HS-5 (cell line): ENCODE measurements at regions not wholly inside any gene's neighbourhood (a gene's known extent, or its start where the extent isn't known, plus 50 kb on each side); places are given as distances from the start of the nearest gene placed in this dataset.
"Not testable (repeated sequence)": the region's sequence is repeated elsewhere in the genome, so short reads cannot be mapped to it uniquely, and the experiment has no call there.

Experiments
- DNase-seq: peaks from one replicate; pipeline ENCODE4 v3.0.0-alpha.2; 2012; ENCODE audit warnings: low read depth

DNA sequence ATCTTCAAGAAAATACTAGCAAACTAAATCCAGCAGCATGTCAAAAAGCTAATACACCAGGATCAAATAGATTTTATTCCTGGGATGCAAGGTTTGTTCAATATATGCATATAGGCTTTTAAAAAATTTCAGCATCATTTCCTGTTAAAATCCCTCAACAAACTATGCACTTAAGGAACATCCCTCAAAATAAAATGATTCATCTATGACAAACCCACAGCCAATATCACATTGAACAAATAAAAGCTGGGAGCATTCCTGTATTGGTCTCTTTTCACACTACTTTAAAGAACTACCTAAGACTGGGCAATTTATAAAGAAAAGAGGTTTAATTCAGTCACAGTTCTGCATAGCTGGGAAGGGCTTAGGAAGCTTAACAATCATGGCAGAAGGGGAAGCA, 726.7 kb downstream of the GRXCR1 start:
- peak; percentile 9 for DNase-seq

DNA sequence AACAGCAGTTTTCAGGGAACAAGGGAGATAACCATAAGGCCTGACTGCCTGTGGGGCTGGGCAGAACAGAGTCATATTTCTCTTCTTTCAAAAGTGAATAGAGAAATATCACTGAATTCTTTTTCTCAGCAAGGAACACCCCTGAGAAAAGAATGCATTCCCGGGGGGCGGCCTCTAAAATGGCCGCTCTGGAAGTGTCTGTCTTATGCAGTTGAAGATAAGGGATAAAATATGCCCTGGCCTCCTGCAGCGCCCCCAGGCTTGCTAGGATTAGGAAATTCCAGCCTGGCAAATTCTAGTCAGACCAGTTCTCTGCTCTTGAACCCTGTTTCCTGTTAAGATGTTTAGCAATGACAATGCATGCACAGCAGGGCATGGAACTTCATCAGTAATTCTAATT, 745.4 kb downstream of the GRXCR1 start:
- not testable (repeated sequence) for DNase-seq

DNA sequence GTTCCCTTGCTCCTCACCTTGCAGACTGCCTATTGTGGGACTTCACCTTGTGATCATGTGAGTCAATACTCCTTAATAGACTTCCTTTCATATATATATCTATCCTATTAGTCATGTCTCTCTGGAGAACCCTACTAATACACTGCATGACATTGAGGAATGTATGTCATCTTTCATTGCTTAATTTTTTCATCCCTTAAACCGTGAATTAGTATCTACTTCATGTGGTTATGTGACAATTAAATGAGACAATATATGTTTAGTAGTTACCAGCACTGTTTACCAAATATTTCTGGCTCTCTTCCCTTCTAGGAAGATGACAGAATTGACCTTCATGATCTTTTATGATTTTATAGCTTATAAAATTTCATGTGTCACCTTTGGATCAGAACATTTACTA, 759.5 kb downstream of the GRXCR1 start:
- no peak for DNase-seq

GRCh38 chr4:43659547-43659946, 767.0 kb downstream of the GRXCR1 start:
- not testable (repeated sequence) for DNase-seq

DNA sequence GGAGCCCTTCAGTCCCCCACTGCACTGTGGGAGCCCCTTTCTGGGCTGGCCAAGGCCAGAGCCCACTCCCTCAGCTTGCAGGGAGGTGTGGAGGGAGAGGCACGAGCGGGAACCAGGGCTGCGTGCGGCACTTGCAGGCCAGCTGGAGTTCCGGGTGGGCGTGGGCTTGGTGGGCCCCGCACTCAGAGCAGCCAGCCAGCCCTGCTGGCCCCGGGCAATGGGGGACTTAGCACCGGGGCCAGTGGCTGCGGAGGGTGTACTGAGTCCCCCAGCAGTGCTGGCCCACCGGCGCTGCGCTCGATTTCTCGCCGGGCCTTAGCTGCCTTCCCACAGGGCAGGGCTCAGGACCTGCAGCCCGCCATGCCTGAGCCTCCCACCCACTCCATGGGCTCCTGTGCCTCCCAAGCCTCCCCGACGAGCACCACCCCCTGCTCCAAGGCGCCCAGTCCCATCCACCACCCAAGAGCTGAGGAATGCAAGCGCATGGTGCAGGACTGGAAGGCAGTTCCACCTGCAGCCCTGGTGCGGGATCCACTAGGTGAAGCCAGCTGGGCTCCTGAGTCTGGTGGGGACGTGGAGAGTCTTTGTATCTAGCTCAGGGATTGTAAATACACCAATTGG, 776.2 kb downstream of the KCTD8 start:
- not testable (repeated sequence) for DNase-seq

DNA sequence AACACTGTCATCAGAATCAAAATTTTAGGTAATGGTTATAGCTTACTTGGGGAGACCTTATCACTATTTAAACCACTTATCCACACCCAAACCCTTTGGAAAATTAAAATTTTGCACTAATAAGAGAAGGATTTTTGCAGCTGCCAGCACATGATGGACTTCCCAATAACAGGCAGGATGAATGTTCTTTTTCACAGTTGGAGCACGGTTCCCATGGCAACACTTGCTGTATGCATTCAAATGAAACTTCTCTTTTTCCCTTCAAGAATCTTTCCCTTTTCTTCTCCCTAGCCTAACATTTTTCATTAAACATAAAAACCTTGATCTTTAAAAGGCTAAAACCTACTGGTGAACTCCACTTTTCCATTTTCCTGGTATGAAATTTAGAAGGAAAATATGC, 768.2 kb downstream of the KCTD8 start:
- DNase-seq = no peak

DNA sequence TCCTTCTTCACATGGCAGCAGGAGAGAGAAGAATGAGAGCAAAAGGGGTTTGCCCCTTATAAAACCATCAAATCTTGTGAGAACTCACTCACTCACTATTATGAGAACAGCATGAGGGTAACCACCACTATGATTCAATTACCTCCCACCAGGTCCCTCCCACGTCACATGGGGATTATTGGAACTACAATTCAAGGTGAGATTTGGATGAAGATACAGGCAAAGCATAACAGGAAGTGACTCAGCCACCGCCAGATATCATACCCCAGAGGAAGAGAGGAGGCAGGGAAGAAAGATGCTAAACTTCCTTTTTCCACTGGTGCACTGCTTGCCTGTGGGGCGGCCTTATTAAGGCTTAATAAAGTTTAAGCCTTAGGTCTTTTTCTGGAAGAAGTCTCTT, 766.1 kb downstream of the KCTD8 start:
- DNase-seq = no peak

DNA sequence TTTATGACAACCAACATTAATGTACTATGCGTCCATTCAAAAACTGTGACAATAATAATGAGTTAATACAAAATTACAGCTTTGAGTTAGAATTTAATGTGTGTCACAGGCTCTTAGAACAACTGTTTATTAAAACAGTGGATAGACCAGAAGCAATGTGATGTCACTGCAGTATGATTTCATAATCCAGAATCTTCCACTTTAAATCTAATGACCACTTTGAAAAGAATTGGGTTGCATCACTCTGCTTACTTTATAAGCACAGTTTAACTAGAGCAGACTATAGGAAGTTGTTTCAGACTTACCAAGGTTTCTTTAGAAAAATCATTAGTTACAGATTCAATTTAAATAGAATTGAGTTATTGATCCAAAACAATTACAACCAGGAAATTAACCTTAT, 758.5 kb downstream of the KCTD8 start:
- no peak for DNase-seq

DNA sequence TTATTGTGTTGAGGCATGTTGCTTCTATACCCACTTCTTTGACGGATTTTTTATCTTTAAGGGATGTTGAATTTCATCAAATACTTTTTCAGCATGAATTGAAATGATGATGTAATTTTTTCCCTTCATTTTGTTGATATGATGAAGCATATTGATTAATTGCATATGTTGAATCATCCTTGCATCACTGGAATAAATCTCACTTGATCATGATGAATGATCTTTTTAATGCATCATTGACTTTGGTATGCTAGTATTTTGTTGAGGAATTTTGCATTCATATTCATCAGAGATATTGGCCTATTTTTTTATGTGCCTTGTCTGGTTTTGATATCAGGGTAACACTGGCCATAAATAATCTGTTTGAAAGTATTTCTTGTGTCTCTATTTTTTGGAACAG, 754.7 kb downstream of the KCTD8 start:
- no peak for DNase-seq

DNA sequence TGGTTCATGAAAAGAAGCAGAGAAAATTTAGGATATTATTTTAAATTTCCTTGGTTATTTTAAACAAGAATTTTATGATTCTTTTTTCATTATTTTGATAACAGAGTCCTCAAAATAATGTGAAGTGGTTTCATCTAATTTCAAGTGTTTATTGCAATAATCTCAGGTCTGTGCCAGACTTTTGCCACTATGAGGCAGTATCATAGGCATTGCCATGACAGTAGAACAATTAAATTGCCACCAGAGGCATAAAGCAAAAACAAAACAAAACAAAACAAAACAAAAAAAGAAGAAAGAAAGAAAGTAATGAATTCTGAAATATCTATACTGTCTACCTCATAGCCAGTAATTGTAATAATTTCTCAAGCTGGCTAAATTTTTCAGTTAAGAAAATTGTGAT, 739.2 kb downstream of the KCTD8 start:
- no peak for DNase-seq

GRCh38 chr4:43716721-43717395, 731.8 kb downstream of the KCTD8 start:
- no peak for DNase-seq

- no peak for DNase-seq
Measured at GRCh38 chr4:43718369-43718768, 730.2 kb downstream of the KCTD8 start.

DNA sequence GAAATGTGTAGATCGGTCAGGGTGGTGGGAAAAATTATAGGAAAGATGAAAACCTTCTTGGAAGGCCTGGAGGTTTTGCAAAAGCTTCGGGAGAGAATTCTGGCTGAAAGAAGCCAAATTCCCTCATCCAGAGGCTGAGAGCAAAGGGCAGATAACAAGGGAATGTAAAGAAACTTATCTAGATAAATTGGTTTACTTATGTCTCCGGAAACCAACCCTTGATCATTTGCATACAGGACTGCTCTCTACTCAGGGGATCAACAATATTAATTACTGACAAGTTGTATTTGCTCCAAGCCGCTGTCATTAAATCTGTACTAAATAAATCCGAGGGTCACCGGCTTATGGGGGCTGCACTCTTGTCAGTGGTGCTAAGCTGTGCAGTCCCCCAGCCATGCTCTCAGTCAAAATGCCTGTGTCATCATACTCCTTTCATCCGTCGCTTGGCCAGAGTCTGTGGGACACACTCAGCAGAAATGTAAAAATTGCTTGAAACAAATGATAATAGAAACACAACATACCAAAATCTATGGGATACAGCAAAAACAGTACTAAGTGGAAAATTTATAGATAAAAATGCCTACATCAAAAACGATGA, 715.7 kb downstream of the KCTD8 start:
- no peak for DNase-seq

- DNase-seq = no peak
Measured at GRCh38 chr4:43742083-43742482, 706.5 kb downstream of the KCTD8 start.

DNA sequence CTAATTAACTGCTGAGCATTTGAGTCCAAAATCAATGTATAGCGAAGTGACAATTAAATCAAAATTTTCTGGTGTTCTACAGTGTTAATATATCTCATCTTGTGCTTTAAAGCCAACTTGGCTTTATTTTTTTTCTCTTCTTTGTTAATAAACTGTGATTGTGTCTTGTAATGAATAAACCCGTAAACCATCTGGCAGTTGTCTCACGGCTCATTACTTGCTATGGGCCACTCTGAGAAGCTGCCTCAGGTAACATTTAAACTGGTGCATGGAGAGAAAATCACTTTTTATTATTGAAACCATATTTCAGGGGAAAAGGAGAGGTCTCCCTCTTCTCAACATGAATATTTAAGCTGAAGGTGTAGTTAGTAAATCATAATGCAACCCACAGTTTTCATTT, 694.0 kb downstream of the KCTD8 start:
- DNase-seq = no peak

DNA sequence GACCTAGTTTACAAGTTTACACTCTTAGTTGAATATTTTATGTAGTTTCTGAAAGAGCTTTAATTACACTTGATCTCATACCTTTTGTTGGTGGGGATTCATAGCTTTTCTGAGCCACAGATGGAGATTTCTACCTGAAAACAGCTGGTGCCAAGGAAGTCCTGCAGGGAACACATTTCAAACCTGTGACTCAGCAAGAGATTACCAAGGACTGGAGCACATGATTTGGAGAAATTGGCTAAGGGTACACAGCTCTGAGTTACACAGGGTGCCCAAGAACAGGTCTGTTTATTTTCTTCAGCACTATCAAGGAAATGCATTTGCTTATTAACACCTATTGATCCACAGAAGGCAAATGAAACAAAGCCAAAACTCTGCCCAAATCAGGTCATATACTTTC, 691.5 kb downstream of the KCTD8 start:
- DNase-seq = peak; percentile 14

DNA sequence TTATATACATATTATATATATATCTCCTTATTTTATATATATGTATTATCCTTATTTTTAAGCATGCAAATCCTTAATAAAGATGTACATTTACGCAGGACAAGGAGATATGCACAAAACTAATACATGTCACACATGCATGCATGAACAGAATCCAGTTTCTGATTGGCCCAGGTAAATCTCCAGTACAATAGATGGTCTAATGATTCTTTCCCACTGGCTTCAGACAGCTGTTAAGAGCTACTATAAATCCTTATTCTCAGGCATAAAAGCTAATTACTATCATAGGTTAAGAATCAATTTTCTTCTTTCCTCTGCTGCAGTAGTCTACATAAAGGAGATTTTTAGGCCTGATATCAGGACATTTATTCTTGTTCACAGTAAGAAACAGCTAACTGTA, 689.8 kb downstream of the KCTD8 start:
- DNase-seq = no peak

DNA sequence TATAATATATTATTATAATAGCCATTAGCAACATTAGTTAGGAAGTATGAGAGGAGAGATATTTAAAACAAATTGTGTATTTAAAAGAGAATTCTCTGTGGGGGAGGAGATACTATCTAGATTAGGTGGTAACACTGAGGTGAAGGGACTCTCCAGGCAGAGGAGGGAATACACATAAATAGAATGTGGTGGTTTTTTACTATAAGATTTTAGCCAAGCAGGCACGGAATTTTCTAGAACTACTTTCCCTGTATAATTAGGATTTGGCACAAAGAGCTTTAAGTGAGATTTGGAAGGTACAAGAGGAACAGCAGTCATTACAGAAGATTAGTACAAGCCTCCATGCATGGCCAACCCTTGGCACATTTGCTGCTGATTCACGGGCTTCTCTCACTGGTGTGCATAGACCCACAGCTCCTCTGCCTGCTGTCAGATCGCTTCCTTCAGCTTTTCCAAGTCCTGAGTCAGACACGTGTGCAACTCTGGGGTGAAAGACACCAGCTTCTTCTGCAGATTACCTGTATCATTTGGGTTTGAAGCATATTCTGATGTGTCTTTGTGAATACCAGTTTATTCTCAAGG, 685.5 kb downstream of the KCTD8 start:
- no peak for DNase-seq

DNA sequence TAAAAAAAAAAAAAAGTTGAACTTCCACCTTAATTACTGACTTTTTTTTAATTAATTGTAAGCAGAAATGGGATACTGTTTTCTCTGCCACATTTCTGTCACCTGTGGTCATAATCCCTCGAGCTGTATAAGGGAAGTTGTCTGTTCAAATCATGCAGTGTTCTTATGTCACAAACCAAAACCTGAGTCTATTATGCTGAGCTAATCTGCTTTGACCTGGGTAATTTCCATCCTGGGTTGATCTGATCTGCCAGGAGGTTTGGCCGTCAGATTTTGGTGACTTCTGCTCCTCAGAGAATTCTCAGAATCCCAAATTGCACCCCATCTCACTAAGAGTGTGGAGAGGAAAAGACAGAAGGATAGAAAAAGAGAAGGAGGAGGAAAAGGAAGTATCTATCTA, 683.1 kb downstream of the KCTD8 start:
- DNase-seq = no peak

GRCh38 chr4:43766648-43767047, 682.0 kb downstream of the KCTD8 start:
- DNase-seq = no peak

DNA sequence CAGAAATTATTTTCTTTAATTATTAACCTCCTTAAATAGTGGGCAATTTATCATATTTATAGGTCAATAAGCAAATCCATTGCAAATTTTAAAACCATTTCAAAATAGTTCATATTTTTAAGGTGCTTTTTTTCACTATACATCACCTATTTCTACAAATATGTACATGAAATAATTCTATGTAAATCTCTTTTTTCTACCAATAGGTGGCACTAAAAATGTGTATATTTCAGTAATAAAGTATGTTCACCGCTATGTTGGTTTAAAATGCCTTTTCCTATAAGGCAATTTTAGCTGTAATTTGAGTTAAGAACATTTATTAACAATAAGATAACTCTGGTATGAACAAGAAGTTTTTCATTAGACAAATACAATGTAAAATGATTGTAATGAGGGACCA, 672.2 kb downstream of the KCTD8 start:
- DNase-seq = no peak

DNA sequence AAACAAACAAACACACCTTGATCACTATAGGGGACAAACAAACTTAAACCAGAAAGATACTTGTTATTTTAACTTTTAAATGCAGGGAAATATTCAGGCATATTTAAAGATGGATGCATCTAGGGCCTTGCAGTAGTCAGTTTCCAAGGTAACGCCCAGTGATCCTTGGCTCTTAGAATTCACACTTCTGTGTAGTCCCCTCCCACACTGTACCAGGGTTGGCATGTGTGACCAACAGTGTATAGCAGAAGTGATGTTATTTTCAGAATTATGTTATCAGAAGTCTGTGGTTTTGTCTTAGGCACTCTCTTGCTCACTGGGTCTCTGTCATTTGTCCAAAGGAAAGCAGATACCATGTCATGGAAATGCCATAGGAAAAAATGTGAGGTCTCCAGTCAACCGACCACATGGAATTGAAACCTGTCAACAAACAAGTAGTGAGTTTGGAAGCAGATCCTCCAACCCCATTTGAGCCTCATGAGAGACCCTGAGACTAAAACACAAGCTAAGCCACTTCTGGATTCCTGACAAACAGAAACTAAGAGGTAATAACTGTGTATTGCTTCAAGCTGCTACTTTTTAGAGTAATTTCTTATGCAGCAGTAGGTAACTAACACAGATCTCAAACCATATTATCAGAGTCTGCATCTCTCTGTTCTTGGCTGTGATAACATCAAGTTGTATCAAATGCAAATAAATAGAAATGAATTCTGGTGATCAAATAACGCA, 670.3 kb downstream of the KCTD8 start:
- no peak for DNase-seq

- DNase-seq = no peak
Measured at GRCh38 chr4:43781125-43781524, 667.5 kb downstream of the KCTD8 start.
